Lower leg skin (tissue), 4 donors: ENCODE measurements at regions not wholly inside any gene's neighbourhood (a gene's known extent, or its start where the extent isn't known, plus 50 kb on each side); places are given as distances from the start of the nearest gene placed in this dataset.
"Not testable (repeated sequence)": the region's sequence is repeated elsewhere in the genome, so short reads cannot be mapped to it uniquely, and the experiment has no call there.

Experiments used
- DNase-seq, 2 donors: peaks; one replicate each; pipeline ENCODE4 v3.0.0-alpha.2; 2019; ENCODE audit warnings: low spot score in 2 of 2
- H3K4me3 ChIP-seq: fragments of 200-600 bp; sonication (generic); 2 replicates; pipeline ENCODE4 v1.5.1; 2017; ENCODE audit warnings: mild to moderate bottlenecking, low read depth; ENCODE audit not compliant: poor library complexity, severe bottlenecking
- CTCF ChIP-seq, 3 donors: fragments of 450-650 bp; IDR thresholded peaks; one replicate each; pipeline ENCODE4 v1.5.1; 2016; ENCODE audit warnings: antibody characterized with exemption in 3 of 3, mild to moderate bottlenecking in 3 of 3, moderate library complexity in 2 of 3
- POLR2A ChIP-seq, 2 donors: fragments of 450-650 bp; IDR thresholded peaks; one replicate each; pipeline ENCODE4 v1.6.1; 2016 to 2017; ENCODE audit warnings: antibody characterized with exemption in 2 of 2, mild to moderate bottlenecking in 1 of 2, moderate library complexity in 1 of 2
- WGBS, 2 donors: methylation state at CpG; one replicate each; pipeline ENCODE4 v1.1.5; 2018; 5-methylcytosine and 5-hydroxymethylcytosine counted together
- intact Hi-C: fragments of 100-400 bp; cut with DNase I; formaldehyde crosslinking; loops from one replicate; pipeline ENCODE4 v1.15.0; 2023; ENCODE audit warnings: low total_unique reads

GRCh38 chr4:12041828-12042227 is 613.1 kb upstream of the HS3ST1 start:
- no peak overlapping the region for H3K4me3 ChIP-seq
- TF ChIP-seq POLR2A (IDR thresholded peaks at IDR 0.05) (no peak), CTCF (IDR thresholded peaks at IDR 0.05) (no peak)
- intact Hi-C loops = no loop called here
- WGBS, 2 donors = 55 to 68% methylated on average over 2 of the region's 2 CpGs
- DNase-seq = no peak

- 64 to 65% methylated on average over 3 of the region's 3 CpGs for WGBS, 2 donors
- DNase-seq = no peak
- no peak overlapping the region for H3K4me3 ChIP-seq
- no peak for TF ChIP-seq CTCF (IDR thresholded peaks at IDR 0.05)
- TF ChIP-seq POLR2A (IDR thresholded peaks at IDR 0.05) = no peak
- intact Hi-C loops = no loop called here
Measured at GRCh38 chr4:12036450-12036849, 607.8 kb upstream of the HS3ST1 start.

GRCh38 chr4:12028258-12028657 is 599.6 kb upstream of the HS3ST1 start:
- no peak overlapping the region for H3K4me3 ChIP-seq
- intact Hi-C loops = no loop called here
- no peak for TF ChIP-seq CTCF (IDR thresholded peaks at IDR 0.05)
- no peak for TF ChIP-seq POLR2A (IDR thresholded peaks at IDR 0.05)
- WGBS, 2 donors = 71 to 74% methylated on average over 5 of the region's 5 CpGs
- DNase-seq = no peak

DNA sequence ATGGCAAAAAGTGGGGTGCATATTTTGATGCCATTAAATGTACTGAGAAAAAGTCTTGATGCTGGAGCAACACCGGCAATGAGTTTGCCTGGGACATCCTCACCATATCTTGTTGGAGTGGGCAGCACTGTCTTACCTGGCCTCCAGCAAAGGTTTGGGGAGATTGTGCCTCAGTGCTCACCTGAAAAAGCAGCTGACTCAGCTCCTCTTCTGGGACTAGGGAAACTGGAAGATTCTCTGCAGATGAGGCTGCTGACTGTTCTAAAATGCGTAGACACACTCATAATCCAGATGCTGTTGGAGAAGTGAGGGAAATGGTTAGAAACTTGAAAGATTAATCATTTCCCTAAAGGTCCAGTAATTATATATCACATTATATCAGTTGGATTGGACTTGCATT is 593.7 kb upstream of the HS3ST1 start:
- 88 to 93% methylated on average over 2 of the region's 2 CpGs for WGBS, 2 donors

DNA sequence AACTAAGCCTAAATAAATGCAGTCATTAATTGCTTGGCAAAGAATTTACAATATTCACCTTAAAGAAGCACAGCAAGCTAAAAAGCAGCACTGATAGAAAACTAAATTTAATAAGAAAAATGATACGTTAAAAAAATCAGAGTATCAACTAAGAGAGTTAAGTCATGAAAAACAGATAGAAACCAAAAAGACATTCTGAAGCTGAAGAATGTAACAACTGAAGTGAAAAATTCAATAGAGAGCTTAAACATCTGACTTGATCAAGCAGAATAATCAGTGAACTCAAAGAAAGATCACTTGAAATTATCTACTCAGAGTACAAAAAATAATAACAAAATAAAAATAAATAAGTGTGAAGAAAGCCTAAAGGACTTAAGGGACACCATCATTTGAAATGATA is 588.0 kb upstream of the HS3ST1 start:
- TF ChIP-seq POLR2A (IDR thresholded peaks at IDR 0.05) (no peak), CTCF (IDR thresholded peaks at IDR 0.05) (no peak)
- no peak for DNase-seq
- intact Hi-C loops = no loop called here
- 94 to 96% methylated on average over 1 of the region's 1 CpG for WGBS, 2 donors
- H3K4me3 ChIP-seq = no peak overlapping the region

More for the DNA sequence above, 593.7 kb upstream of the HS3ST1 start:
- intact Hi-C loops = no loop called here
- TF ChIP-seq CTCF (IDR thresholded peaks at IDR 0.05) = no peak
- no peak for TF ChIP-seq POLR2A (IDR thresholded peaks at IDR 0.05)
- H3K4me3 ChIP-seq = no peak overlapping the region
- no peak for DNase-seq

DNA sequence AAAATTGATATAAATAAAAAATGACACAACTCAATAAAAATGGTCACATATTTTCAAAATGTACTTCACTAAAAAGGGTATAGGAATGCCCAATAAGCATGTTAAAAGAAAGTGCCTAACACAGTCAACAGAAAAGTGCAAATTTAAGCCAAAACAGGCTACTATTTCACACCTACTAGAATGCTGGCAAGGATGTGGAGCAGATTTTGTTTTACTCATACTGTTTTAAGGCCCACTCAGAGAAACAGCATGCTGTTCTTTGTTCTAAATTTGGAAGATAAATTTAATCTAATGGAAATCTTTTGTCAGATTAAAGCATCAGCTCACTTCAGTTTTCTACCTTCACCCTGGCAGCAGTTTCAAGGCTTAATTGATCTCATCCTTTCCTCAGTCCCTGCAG is 576.8 kb upstream of the HS3ST1 start:
- no peak for DNase-seq
- TF ChIP-seq CTCF (IDR thresholded peaks at IDR 0.05) (no peak), POLR2A (IDR thresholded peaks at IDR 0.05) (no peak)
- H3K4me3 ChIP-seq = no peak overlapping the region
- intact Hi-C loops = no loop called here

DNA sequence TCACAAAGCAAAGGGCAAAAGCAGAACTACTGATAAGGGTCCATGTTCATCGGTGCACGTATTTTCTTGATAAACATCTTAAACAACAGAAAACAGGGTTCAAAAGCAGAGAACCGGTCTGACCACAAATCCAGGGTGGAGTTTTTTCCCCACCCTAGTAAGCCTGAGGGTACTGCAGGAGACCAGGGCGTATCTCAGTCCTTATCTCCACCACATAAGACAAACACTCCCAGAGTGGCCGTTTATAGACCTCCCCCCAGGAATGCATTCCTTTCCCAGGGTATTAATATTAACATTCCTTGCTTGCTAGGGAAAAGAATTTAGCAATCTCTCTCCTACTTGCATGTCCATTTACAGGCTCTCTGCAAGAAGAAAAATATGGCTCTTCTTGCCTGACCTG is 567.9 kb upstream of the HS3ST1 start:
- H3K4me3 ChIP-seq, intact Hi-C loops, DNase-seq: not testable (repeated sequence)
- WGBS, 2 donors = 87 to 88% methylated on average over 5 of the region's 5 CpGs
